Heart left ventricle (tissue), 13 donors: ENCODE measurements at regions not wholly inside any gene's neighbourhood (a gene's known extent, or its start where the extent isn't known, plus 50 kb on each side); places are given as distances from the start of the nearest gene placed in this dataset.

Source experiments
- POLR2A ChIP-seq, 2 donors: fragments of 450-650 bp; IDR thresholded peaks; one replicate each; pipeline ENCODE4 v1.6.1; 2017; ENCODE audit warnings: antibody characterized with exemption in 2 of 2, mild to moderate bottlenecking in 2 of 2, moderate library complexity in 2 of 2
- TF ChIP-seq, protein P1 (sequence below), 12 donors: fragments of 200-600 bp; sonication (generic) in 4 of 12; IDR thresholded peaks; one replicate each; pipeline versions ENCODE4 v1.5.0 to v1.8.0; 2018 to 2022; ENCODE audit warnings: antibody characterized with exemption in 12 of 12, mild to moderate bottlenecking in 5 of 12
- donor health status: ischemic (EF 13 %, LVEDD 7.1; RV severe dilation, severe dysfunction).
- donor health status: DM: no; HTN: yes; CAD: no.
- donor health status: DM: no; HTN: no; CAD: no.
- donor health status: ischemic (EF 25% LVEDD 6.9; RV normal size, moderate dysfunction).
- donor health status: ischemic (EF 25% LVEDD 5.7; RV mildly dilated, moderate dysfunction).
- donor health status: ischemic (EF 35%, LVEDD 5.7; RV mildly dilated, moderate dysfunction).
- donor health status: nonischemic (EF 11% LVEDD 7.7; RV severe dilation, severe dysfunction).
- donor health status: DM: yes; HTN: yes; CAD: no.
- donor health status: PGD.
- donor health status: ischemic (EF 29% LVEDD 5.4; RV normal size, mild dysfunction).
- donor health status: nonischemic (EF 23%, LVEDD 6.1; RV moderate dilation, normal function).

DNA sequence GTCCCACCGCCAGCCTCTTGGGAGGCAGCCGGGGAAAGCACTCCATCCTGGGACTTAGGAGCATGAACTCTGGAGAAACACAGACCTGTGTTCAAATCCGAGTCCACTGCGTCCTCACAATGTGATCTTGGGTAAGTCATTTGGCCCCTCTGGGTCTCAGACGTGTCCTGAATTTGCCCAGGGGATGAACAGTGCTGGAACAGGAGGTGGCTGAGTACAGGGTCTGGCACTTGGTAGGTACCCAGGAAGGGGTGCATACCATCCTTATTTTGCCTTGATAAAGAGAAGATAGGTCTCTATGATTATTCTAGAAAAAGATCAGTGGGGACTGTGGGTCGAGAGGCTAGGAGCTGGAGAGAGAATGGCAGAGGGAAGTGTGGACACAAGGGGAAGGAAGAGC lies 135.7 kb downstream of the FGF18 start:
- TF ChIP-seq, protein P1, sequence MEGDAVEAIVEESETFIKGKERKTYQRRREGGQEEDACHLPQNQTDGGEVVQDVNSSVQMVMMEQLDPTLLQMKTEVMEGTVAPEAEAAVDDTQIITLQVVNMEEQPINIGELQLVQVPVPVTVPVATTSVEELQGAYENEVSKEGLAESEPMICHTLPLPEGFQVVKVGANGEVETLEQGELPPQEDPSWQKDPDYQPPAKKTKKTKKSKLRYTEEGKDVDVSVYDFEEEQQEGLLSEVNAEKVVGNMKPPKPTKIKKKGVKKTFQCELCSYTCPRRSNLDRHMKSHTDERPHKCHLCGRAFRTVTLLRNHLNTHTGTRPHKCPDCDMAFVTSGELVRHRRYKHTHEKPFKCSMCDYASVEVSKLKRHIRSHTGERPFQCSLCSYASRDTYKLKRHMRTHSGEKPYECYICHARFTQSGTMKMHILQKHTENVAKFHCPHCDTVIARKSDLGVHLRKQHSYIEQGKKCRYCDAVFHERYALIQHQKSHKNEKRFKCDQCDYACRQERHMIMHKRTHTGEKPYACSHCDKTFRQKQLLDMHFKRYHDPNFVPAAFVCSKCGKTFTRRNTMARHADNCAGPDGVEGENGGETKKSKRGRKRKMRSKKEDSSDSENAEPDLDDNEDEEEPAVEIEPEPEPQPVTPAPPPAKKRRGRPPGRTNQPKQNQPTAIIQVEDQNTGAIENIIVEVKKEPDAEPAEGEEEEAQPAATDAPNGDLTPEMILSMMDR (IDR thresholded peaks at IDR 0.05) = no peak
- TF ChIP-seq POLR2A (IDR thresholded peaks at IDR 0.05) = no peak
